Activated T-cell treated with anti-CD3 and anti-CD28 coated beads, Interleukin-2, amount 50 U/mL, for 24 hours (primary cell): ENCODE measurements at regions not wholly inside any gene's neighbourhood (a gene's known extent, or its start where the extent isn't known, plus 50 kb on each side); places are given as distances from the start of the nearest gene placed in this dataset.

Source experiments
- DNase-seq: peaks from one replicate; pipeline ENCODE4 v3.0.0-alpha.2; 2020
- H3K27ac Mint-ChIP-seq: 2 replicates; pipeline ENCODE4 v1.8.0; 2020; ENCODE audit warnings: mild to moderate bottlenecking, mixed read lengths
- H3K27me3 Mint-ChIP-seq: 2 replicates; pipeline ENCODE4 v1.8.0; 2020; ENCODE audit warnings: mixed read lengths
- H3K36me3 Mint-ChIP-seq: 2 replicates; pipeline ENCODE4 v1.8.0; 2020; ENCODE audit warnings: low read depth, mixed read lengths
- H3K4me1 Mint-ChIP-seq: 2 replicates; pipeline ENCODE4 v1.8.0; 2020; ENCODE audit warnings: low read depth, mixed read lengths
- H3K4me3 Mint-ChIP-seq: 2 replicates; pipeline ENCODE4 v1.8.0; 2020; ENCODE audit warnings: mild to moderate bottlenecking, moderate library complexity, mixed read lengths
- H3K9me3 Mint-ChIP-seq: 2 replicates; pipeline ENCODE4 v1.8.0; 2020; ENCODE audit warnings: mixed read lengths

DNA sequence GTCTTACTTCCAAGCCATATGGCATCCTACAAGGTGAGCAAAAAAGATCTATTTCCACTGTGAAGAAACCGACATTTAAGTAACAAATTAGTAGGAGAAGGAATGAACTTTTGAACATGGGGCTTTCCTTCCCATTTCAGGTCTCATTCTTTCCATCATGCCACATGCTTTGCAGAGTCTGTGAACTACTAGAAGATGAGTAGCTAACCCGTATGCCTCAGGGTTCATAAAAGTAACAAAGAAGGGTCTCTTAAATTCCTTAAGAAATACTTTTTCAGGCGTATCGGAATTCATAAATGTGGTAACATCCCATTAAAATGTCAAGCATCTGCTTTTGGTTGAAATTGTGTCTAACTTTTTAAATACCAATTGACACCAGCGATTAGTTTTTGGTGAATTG, 81.3 kb upstream of the TNS3 start:
- H3K4me1 Mint-ChIP-seq, result no peaks in the 10 kb centered on the region
- DNase-seq, result no peak
- H3K27ac Mint-ChIP-seq, result no peak overlapping the region
- no peaks in the 10 kb centered on the region for H3K36me3 Mint-ChIP-seq
- no peaks in the 10 kb centered on the region for H3K9me3 Mint-ChIP-seq
- H3K27me3 Mint-ChIP-seq, result no peaks in the 10 kb centered on the region
- H3K4me3 Mint-ChIP-seq, result no peak overlapping the region

DNA sequence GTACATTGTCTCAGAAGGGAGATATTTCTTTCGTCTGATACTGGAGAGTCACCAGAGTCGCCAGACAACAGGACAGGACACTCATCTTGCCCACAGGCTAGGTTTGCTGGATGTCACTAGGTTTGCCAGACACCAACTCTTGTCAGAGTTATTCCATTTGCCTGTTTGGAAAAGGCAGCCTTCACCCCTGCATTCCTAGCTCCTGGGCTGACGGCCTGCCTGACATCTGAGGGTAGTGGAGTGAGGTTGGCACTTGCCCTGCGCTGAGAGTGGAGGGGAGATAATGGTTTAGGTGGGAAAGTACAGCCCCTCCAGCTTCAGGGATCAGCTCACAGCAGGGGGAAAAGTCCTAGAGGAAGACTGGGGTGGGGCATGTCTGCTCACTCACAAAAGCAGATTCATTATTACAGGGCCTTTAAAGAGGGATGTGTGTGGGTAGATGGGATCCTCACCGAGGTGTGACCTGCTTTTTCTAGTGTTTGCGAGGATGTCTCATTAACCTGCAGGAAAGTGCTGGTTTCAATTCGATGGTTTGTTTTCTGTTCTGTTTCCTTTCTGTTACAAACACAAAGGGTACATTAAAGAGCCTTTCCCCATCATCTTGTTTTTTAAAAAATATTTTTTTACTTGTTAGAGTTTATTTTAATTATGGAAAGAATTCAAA, 79.3 kb upstream of the TNS3 start:
- Mint-ChIP-seq H3K4me3 (no peak overlapping the region), H3K27ac (no peak overlapping the region), H3K36me3 (no peaks in the 10 kb centered on the region), H3K9me3 (no peaks in the 10 kb centered on the region), H3K4me1 (no peaks in the 10 kb centered on the region), H3K27me3 (no peaks in the 10 kb centered on the region)
- no peak for DNase-seq

DNA sequence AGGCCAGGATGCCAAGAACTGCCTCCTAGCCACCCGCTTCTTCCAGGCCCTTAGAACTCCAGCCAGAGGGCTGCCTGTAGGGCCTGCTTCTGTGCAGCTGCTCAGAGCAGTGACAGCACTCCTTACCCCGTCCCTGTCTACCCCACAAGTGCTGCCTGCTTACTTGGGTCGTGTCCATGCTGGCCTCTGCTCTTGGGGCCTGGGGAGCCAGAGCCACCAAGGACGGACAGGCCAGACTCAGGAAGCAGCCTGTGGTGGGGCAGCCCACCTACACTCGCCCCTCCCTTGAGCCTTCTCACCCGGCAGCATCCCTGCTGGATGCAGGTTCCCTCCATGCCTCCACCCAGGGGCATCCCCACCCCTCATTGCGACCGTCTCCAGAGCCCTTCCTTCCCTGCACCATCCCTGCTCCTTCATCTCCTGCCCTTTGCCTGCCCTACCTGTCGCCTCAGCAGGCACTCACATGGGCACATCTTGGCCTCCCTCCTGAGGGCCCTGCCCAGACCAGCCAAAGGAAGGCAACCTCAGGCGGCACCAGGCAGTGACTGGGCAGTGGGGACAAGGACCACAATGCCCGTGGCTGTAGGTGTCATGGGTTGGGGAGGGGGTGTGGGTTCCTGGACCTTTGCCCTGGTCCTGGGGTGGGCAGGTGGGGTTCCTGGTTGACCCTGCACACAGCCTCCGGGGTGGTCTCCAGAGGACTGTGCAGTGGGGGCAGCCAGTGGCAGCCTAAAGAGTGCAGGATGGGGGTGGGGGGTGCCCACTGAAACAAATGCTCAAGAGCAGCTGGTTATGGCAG, 78.0 kb upstream of the TNS3 start:
- Mint-ChIP-seq H3K4me1 (no peaks in the 10 kb centered on the region), H3K36me3 (no peaks in the 10 kb centered on the region)

DNA sequence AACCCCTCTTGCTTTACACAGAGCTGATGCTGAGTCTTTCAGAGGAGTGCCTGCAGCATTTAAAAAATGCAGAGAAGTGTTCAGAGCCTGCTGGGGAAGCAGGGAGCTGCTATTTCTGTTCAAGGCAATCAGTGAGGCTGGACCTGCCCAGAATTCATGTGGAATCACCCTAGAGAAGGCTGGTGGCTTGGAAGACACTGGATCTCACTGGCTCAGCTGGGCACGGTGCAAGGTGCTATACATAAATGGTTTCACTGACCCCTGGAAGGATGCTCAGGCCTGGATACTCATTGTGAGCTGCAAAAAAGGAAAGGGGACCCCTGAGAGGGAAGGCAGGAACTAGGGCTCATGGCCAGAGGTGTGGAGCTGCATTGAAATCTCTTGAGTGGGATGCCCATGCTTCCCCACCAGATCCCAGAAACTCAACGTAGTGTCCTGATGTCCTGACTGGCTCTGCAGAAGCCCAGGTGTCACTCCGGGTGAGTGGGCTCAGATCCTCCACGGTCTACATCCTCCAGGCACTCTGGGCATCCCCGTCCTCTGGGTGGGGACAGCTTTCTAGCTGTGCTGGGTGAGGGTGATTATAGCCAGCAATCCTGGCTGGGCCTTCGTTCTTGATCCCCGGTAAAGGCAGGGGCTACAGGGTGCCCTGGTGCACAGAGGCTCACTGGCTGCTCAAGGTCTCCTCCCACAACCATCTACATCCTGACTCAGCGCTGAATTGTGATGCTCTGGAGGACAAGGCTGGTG, 77.2 kb upstream of the TNS3 start:
- Mint-ChIP-seq H3K27ac (no peak overlapping the region), H3K27me3 (no peaks in the 10 kb centered on the region), H3K4me3 (no peak overlapping the region), H3K9me3 (no peaks in the 10 kb centered on the region), H3K36me3 (no peaks in the 10 kb centered on the region), H3K4me1 (no peaks in the 10 kb centered on the region)
- DNase-seq, result no peak

More for the DNA sequence above, 78.0 kb upstream of the TNS3 start:
- Mint-ChIP-seq H3K27me3 (no peaks in the 10 kb centered on the region), H3K4me3 (no peak overlapping the region), H3K9me3 (no peaks in the 10 kb centered on the region), H3K27ac (no peak overlapping the region)
- no peak for DNase-seq

DNA sequence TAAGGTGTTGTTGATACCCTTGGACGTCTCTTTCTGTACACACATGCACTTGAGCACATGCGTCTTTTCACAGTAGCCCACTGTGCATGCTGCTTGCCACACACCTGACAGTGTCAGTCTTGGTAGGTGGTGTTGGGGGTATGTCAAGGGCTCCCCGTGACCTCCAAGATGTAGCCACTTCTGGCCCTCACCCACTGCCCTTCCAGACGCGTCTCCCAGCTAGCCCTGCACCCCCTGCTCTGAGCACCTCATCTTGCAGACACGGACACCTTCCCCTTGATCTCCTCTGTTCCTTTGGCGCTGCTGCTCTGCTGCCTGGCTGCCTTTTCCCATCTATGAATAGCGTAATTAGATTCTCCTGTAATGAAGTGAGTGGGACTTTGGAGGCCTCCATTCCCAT, 75.2 kb upstream of the TNS3 start:
- Mint-ChIP-seq H3K36me3 (no peaks in the 10 kb centered on the region), H3K27ac (no peak overlapping the region), H3K27me3 (no peaks in the 10 kb centered on the region), H3K4me3 (no peak overlapping the region), H3K9me3 (no peaks in the 10 kb centered on the region), H3K4me1 (no peaks in the 10 kb centered on the region)
- no peak for DNase-seq

DNA sequence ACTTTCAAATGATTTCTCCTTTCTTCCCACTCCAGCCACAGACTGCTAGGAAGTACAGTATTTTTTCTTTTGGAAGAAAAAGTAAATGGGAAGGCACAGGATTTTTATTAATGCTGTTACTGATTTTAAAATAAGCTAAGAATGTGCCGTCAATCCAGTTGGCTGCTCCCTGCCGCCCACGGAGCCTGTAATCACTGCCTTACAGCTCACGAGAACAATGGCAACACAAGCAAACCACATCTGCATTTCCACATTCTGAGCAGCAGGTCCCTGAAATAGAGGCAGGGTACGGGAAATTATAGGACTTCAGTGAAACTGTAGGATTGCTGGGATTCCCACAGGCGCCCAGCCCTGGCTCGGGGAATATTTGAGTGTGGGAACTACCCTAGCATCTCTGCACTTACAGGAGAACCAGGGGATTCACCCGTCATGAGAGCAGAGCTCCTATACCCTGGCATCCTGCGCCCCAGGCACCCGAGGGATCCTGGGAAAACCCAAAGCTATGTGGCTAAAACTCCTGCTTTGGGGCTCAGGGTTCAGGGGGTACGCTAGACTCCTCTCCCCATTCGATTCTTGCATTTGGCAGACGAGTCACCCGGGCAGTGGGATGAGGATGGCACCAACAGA, 72.9 kb upstream of the TNS3 start:
- Mint-ChIP-seq H3K27ac (no peak overlapping the region), H3K27me3 (no peaks in the 10 kb centered on the region), H3K4me3 (no peak overlapping the region), H3K9me3 (no peaks in the 10 kb centered on the region), H3K36me3 (no peaks in the 10 kb centered on the region), H3K4me1 (no peaks in the 10 kb centered on the region)
- DNase-seq, result no peak

DNA sequence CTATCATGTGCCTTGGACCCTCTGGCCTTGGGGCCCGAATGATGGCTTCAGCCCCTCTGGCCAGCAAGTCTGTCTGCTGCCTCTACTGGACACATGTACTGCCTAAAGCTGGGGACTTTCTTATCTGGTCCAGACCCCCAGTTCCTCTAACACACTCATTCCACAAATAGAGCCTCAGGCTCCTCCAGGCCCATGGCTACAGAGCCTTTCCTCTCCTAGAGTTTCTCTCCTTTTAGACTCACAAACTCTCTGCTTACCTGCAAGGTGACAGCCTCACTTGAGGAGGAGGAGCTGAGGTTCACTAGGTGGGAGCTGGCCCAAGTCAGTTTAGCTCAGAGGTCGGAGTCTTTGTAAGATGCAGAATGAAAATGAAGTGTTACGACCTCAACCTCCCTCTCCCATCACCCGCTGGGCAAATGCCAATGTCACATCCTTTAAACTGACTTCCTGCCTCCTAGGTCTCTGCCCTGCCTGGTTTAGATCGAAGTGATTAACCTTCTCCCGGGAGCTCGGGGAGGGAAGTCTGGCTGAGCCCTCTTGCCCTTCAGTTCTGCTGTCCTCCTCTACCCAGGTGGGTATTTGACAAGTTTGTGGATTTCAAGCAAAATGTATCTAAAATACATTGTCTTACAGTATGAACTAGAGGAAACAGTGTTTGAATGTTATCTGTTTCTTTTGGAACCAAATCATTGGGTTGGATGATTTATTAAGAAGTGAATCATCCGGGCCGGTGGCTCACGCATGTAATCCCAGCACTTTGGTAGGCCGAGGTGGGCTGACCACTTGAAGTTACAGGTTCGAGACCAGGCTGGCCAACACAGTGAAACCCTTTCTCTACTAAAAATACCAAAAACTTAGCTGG, 71.9 kb upstream of the TNS3 start:
- Mint-ChIP-seq H3K4me3 (no peak overlapping the region), H3K4me1 (no peaks in the 10 kb centered on the region), H3K36me3 (no peaks in the 10 kb centered on the region), H3K9me3 (no peaks in the 10 kb centered on the region), H3K27me3 (no peaks in the 10 kb centered on the region), H3K27ac (no peak overlapping the region)
- DNase-seq, result no peak

DNA sequence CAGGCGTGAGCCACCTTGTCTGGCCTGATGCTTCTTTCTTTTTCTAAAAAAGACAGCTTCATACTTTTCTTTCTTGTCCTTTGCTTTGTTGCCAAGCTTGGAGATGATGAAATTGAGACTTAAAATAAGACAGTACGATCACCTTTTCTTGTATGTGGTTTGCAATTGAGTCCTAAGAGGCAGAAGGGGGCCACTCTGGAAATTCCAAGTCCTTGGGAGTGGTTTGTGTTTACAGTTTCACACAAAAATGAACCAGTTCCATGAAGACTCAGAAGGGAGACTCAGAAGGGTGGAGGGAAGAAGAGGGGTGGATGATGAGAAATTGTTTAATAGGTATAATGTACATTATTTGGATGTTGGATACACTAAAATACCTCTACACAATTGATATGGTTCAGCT, 70.7 kb upstream of the TNS3 start:
- Mint-ChIP-seq H3K27me3 (no peaks in the 10 kb centered on the region), H3K36me3 (no peaks in the 10 kb centered on the region), H3K9me3 (no peaks in the 10 kb centered on the region), H3K4me3 (no peak overlapping the region), H3K4me1 (peaks cover 2% of the 10 kb centered on the region), H3K27ac (no peak overlapping the region)
- no peak for DNase-seq

DNA sequence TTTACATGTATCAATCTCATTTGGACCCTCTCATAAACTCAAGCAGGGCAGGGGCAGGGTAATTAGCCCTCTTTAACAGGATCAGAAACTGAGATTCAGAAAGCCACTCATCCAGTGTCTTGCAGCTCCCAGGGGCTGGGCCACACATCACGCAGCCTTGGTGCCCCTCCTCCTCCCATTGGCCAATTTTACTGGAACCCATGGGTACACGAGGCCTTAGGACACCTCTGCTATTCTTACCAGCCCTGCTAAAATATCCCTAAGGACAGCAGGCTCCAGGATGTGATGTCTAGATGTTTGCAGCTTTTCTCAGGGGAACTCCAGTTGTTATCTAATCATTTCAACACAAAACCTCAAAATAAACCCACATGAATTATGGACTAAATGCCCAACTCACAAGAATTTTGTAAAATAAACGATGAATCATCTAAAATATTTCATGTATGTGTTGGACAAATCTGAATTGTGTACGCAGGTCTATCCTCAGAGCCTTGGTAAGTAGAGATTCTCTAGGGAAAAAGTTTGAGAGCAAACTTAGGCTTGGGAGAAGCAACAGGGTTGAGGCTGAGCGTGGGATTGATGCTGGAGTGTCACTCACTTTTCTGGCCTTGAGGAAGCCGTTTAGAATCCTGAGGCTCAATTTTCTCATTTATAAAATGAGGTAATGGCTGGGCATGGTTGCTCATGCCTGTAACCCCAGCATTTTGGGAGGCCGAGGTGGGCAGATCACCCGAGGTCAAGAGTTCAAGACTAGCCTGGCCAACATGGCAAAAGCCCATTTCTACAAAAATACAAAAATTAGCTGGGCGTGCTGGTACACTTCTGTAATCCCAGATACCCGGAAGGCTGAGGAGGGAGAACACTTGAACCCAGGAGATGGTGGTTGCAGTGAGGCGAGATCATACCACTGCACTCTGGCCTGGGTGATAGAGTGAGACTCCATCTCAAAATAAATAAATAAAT, 69.7 kb upstream of the TNS3 start:
- Mint-ChIP-seq H3K36me3 (no peaks in the 10 kb centered on the region), H3K27me3 (no peaks in the 10 kb centered on the region), H3K27ac (no peak overlapping the region), H3K4me1 (peaks cover 11% of the 10 kb centered on the region), H3K4me3 (no peak overlapping the region), H3K9me3 (no peaks in the 10 kb centered on the region)
- no peak for DNase-seq

DNA sequence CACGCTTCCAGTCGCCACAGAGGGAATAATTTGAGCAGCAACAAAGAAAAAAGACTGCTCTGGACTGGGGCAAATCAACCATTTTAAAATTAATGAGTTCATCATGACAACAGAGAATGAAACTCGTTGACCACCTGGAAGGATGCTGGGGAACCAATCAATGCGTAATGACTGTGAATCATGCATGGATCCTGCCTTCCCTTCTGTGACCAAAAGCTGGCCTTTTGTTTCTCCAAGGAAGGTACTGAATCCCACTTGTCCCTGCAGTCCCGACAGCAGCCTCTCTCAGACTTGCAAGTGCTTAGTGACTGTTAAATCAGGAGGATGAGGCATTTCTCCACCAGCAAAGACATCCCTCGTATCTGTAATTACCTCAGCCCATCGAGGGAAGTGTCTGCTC, 68.0 kb upstream of the TNS3 start:
- no peaks in the 10 kb centered on the region for H3K27me3 Mint-ChIP-seq
- peaks cover 4% of the 10 kb centered on the region for H3K9me3 Mint-ChIP-seq
- H3K4me3 Mint-ChIP-seq, result no peak overlapping the region
- peaks cover 12% of the 10 kb centered on the region for H3K4me1 Mint-ChIP-seq
- H3K36me3 Mint-ChIP-seq, result no peaks in the 10 kb centered on the region
- DNase-seq, result no peak
- no peak overlapping the region for H3K27ac Mint-ChIP-seq

DNA sequence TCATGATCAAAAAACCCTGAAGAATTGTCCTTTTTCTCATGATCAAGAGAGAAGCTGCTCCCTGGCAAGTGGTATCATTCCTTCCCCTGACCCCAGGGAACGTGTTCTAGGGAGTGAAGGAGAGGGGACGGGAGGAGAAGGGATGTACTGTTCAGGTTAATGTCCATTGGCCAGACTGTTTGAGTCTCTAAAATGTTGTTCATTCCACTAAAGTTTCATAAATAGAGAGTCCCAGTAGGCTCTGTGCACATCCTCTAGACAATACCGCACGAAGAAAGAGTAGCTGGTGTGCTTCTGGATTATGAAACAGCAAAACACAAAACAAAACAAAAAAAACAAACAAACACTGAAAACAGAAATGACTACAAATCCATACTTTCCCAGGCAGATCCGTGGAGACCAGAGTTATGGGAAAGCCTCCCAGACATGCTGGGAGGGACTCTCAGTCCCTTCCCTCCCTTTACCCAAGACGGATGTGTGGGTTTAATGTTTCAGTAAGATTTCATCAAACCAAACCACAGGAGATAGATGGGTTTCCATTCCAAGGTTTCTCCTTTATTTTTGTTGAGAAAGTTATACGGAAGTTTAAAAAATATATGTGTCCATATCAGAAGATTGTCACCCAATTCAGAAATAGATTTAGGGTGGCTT, 66.5 kb upstream of the TNS3 start:
- peaks cover 6% of the 10 kb centered on the region for H3K9me3 Mint-ChIP-seq
- H3K4me1 Mint-ChIP-seq, result peaks cover 12% of the 10 kb centered on the region
- no peaks in the 10 kb centered on the region for H3K36me3 Mint-ChIP-seq
- H3K4me3 Mint-ChIP-seq, result no peak overlapping the region
- no peak overlapping the region for H3K27ac Mint-ChIP-seq
- no peaks in the 10 kb centered on the region for H3K27me3 Mint-ChIP-seq
- no peak for DNase-seq

DNA sequence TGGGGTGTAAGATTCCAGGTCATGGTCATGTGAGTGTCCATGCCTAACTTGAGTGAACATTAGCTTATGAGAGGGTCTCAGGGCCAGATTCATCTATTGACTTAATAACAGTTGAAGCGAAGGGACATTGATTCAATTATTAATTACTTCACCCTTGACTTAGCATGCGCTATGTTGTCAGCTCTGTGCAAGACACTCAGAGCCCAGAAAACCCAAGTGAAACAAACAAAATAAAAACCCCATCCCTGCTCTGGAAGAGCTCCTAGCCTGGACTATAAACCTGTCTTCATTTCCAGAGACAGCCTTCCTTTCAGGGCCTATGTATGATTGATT, 66.0 kb upstream of the TNS3 start:
- Mint-ChIP-seq H3K27me3 (no peaks in the 10 kb centered on the region), H3K4me3 (no peak overlapping the region), H3K4me1 (peaks cover 12% of the 10 kb centered on the region), H3K36me3 (no peaks in the 10 kb centered on the region), H3K27ac (no peak overlapping the region), H3K9me3 (peaks cover 6% of the 10 kb centered on the region)
- DNase-seq, result no peak
